ENCODE measurements at regions not wholly inside any gene's neighbourhood (a gene's known extent, or its start where the extent isn't known, plus 50 kb on each side); places are given as distances from the start of the nearest gene placed in this dataset.

GRCh38 chr2:40507432-40507831 lies 55.5 kb upstream of the SLC8A1 start:
- no peak for DNase-seq (ENCODE audit: low read depth)

DNA sequence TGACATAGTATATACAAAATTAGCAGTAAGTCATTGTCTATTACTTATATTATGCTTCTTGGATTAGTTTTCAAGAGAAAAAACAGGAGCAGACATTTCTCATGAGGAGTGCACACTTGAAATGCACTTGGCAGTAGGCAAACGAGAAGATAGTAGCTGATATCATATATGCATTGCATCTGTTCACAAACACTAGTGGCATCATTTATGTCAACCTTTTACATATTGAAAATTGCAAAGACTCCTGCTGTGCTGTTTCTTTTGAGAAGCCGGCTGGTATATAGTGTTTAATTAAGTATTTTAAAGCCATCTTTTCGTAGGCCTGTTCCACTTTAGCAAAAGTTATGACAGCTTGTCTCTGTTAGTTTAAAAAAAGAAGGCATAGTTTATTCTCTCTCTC lies 58.4 kb upstream of the SLC8A1 start:
- DNase-seq (ENCODE audit: low read depth), result no peak

- DNase-seq (ENCODE audit: low read depth), result no peak
Observed at GRCh38 chr2:40511661-40512213, 59.8 kb upstream of the SLC8A1 start.

DNA sequence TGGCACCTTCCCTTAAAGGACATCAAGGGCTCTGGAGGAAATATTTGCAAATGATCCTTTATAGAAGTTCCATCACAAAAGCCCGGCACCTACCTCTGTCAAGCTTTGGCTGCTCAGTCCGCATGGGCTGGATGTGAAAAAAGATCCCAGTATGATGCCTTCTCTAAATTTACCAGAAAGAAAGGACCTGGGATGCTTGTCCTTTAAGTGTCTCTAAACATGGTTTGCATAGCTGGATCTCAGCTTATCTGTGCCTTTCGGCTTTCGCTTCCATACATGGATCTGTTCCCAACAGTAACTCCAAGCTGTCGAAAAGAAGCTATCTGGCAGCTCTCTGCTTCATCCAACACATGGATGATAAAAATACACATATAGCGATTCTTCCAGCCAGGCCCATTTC lies 60.4 kb upstream of the SLC8A1 start:
- no peak for DNase-seq (ENCODE audit: low read depth)

- no peak for DNase-seq (ENCODE audit: low read depth)
Observed at GRCh38 chr2:40513201-40513600, 61.3 kb upstream of the SLC8A1 start.

DNA sequence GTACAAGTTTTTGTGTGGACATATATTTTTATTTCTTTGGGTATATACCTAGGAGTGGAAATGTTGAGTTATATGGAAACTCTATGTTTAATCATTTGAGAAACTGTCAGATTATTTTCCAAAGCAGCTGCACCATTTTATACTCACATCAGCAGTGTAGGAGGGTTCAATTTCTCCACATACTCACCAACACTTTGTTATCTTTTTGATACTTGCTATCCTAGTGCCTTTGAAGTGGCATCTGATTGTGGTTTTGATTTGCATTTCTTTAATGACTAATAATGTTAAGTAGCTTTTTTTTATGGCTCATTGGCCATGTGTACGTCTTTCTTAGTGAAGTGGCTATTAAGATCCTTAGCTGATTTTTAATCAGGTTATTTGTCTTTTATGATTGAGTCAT lies 64.7 kb upstream of the SLC8A1 start:
- DNase-seq (ENCODE audit: low read depth), result no peak

DNA sequence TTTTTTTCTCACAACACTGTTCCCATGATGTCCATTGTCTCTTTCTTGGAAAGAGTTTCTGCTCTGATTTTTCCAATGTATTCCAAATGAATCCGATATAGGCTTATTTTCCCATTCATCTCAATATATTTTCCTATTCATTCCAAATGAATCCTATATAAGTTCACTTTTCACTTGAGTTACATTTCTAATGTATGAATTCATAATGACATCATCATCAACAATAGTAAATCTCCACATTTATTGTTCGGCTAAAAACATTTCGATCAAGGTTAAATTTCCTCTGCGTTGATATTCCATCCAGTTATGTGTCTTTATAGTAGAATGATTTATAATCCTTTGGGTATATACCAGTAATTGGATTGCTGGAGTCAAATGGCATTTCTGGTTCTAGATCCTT lies 76.7 kb upstream of the SLC8A1 start:
- no peak for DNase-seq (ENCODE audit: low read depth)

DNA sequence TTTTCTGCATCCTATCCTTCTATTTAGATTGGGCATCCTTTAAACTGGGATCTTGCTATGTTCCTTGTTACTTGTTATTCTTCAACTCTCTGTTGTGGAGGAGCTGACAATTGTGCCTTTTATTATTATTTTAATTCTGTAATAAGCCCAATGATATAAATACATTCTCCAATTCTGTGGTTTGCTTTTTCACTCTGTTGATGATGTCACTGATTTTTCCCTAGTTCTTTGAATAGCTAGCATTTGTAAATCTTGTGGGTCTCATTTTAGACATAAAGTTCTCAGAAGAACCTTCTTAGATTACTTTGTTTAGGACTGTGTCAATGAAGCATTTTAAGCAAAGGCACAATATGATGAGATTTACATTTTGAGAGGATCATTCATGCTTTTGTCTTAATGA lies 79.5 kb upstream of the SLC8A1 start:
- DNase-seq (ENCODE audit: low read depth), result no peak

- no peak for DNase-seq (ENCODE audit: low read depth)
Observed at GRCh38 chr2:40534528-40534927, 82.6 kb upstream of the SLC8A1 start.

DNA sequence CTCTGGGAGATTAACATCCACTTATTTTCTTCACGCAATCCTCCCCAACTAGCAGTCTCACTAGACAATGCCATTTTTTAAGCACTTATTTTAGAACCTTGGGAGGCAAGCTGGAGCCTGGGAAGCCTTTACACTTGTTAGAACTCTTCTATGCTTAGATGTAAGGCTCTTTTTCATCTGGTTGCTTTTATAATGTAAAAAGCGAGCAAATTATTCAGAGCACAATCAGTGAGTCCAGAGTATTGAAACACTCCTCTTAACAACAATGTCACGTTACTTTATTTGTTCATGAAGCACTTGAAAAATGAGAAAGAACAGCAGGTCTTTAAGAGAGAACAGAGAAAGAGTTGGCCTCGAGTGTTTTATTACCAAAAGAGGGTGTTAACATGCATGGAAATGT lies 84.1 kb upstream of the SLC8A1 start:
- no peak for DNase-seq (ENCODE audit: low read depth)

DNA sequence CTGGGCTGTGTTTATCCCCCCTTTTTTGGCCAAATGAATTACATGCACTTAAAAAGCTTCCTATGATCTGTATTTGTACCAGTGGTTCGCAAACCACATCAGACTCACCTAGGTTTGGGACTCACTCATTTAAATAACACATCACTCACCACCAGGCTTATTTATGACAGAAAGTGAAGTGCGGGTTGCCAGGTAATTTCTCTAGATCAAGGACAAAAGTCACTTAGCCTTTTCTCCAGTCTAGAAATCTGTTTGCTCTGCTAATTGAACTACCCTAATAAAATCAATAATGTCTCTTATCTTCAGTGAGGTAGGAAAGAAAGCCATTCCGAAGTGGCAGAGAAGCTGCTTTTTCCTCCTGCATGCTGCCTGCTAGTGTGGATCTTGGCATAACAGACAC lies 88.1 kb upstream of the SLC8A1 start:
- no peak for DNase-seq (ENCODE audit: low read depth)

GRCh38 chr2:40543381-40543780 lies 91.5 kb upstream of the SLC8A1 start:
- DNase-seq (ENCODE audit: low read depth), result no peak

- no peak for DNase-seq (ENCODE audit: low read depth)
Observed at GRCh38 chr2:40544072-40544471, 92.2 kb upstream of the SLC8A1 start.

DNA sequence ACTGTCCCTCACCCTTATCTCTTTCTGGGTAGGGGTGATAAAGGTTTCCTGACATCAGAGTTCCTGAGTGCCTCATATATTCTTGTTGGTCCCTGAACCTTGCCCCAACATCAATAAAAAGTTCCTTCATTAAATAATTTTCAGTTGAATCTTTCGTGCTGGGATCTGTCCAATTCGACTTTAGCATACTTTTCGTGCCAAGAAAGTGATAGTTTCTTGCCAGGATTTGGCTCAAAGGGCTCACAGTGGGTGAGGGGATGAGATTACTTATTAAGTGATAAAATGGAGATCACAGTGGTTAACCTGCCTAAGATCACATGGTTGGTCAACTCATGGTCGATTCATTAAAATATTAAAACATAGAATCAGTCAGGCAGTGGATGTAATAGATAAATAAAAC lies 93.8 kb upstream of the SLC8A1 start:
- no peak for DNase-seq (ENCODE audit: low read depth)

- DNase-seq (ENCODE audit: low read depth), result no peak
Observed at GRCh38 chr2:40546439-40547191, 94.7 kb upstream of the SLC8A1 start.

- no peak for DNase-seq (ENCODE audit: low read depth)
Observed at GRCh38 chr2:40548521-40548920, 96.6 kb upstream of the SLC8A1 start.

DNA sequence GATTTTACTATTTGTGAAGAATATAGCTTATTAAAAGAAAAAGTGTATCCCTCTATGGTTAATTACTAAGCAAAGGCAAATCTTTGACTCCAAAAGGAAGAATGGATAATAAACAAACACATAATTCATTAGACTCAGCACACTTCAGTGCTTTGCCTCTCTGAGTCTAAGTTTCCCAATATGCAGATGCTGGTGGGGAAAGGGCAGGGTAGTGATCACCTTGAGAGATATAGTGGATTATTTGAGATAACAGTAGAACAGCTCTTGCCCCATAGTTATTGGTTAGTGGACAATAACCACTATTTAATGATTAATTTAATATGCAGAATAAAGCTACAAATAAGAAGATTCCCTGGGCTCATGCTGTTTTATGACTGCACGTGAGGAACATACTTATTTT lies 98.2 kb upstream of the SLC8A1 start:
- DNase-seq (ENCODE audit: low read depth), result no peak

DNA sequence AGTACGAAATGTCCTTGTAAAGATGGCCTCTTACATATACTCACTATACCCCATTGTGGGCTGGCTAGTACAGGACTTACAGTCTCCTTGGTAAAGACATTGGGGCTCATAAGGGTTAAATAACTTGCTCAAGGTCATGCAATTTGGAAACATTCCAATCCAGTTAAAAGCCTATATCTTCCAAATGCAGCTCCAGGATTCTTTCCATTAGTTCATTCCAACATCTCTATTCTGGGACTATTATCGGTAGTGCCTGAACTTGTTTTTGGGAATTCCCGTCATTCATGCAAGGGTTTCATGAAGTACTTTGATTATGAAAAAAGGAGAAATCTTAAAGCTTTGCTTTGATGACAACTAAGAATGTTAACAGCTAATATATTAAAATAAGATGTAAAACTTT lies 99.2 kb upstream of the SLC8A1 start:
- DNase-seq (ENCODE audit: low read depth), result no peak

DNA sequence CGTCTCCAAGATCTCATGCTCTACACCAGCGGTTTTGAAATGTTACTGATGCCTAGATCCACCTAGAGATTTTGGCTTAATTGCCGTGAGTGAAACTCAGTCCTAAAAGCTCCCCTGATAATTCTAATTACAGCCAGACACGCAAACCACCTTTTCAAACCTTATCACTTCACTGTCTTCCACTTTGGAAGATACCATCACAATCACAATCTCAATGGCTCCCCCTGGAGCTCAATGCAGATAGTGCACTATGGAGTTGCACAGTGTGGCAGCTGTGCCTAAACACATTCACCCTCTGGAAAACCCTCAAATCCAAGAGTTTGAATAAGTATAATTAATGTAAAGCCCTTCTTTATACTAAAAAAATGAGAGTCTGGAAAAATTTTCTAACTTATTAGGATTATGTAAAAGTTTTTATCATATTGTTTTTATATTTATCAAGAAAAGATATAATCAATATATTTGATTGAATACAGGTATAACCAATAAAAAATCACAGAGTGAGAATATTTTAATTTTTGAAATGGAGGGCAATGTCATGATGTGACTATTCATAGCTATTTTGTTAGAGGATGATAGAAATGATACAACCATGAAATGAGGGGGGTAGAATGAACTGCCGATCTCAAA lies 102.9 kb upstream of the SLC8A1 start:
- DNase-seq (ENCODE audit: low read depth), result peak; percentile 26

- DNase-seq (ENCODE audit: low read depth), result no peak
Observed at GRCh38 chr2:40556293-40556692, 104.4 kb upstream of the SLC8A1 start.

DNA sequence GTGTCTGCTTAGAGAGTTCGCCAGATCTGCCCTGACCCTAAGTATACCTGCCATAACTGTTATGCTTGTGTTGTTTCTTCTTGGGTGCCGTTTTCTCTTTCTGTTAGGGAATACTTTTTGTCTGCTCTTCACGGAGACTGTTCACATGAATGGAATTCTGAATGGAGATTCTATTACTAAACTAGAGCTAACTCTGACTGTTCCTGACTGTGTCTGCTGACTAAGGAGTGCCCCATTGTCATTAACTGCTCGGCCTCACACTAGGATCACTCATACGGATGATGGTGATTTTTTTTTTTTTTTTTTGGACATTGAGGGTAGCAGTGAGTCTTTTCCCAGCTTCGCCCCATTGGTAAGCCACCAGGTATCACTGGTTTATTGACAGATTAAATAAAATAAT lies 104.8 kb upstream of the SLC8A1 start:
- DNase-seq (ENCODE audit: low read depth), result no peak

DNA sequence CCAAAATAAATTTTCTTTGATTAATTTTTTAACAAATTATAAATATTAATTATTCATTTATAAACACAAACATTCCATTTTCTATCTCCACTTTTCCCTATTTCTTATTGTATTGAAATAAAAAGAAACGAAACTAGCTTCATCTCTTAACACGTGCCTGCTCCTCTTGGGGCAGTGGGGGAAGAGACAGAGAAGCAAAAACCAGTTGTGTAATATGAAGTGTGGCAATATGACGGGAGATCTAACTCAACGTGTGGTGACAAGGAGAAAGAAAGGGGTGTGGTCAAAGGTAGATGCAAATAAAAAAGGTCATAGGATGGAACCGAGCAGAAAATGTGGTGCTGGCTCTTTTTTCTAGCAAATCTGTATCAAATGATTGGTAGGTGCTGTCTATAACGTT lies 106.9 kb upstream of the SLC8A1 start:
- DNase-seq (ENCODE audit: low read depth), result no peak

DNA sequence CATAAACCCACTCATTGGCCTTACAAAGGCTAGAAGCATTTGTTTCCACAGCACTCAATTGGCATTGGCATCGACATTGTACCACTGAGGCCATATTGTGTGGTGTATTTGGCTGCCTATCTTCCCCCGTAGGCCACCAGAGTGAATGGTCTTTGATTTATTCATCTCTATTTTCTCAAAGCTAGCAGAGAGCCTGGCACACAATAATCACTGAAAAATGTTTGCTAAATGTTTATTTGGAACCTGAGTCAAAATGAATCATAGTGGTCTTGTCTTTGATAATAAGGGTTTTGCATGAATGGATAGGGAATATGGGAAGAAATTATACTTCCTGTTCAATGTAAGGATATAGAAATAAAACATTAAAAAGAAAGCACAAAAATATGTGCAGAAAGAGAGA lies 107.3 kb upstream of the SLC8A1 start:
- no peak for DNase-seq (ENCODE audit: low read depth)

DNA sequence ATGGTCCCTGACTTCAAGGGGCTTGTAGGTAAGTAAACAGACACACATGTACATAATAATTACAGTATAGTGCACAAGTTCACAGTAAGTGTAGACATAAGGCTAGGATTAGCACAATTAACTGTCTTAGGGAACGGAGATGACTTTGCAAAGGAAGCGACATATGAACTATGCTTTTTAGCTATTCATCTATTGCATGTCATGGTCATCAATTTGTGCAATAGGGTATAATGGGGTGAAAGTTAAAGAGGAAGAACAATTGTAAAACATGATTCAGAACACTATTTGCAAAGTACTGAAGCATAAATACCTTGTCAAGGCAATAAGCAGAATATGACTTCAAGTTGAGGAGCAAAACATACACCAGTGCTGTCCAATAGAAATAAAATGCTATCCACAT lies 112.3 kb upstream of the SLC8A1 start:
- DNase-seq (ENCODE audit: low read depth), result no peak
